GM19395 (cell line): ENCODE measurements at regions not wholly inside any gene's neighbourhood (a gene's known extent, or its start where the extent isn't known, plus 50 kb on each side); places are given as distances from the start of the nearest gene placed in this dataset.
"Not testable (repeated sequence)": the region's sequence is repeated elsewhere in the genome, so short reads cannot be mapped to it uniquely, and the experiment has no call there.

Experiments
- ATAC-seq: cut with Tn5 transposase; IDR thresholded peaks from one replicate; pipeline ENCODE4 v1.9.1; 2021; ENCODE audit warnings: mild to moderate bottlenecking, moderate library complexity; ENCODE audit not compliant: unreplicated experiment

DNA sequence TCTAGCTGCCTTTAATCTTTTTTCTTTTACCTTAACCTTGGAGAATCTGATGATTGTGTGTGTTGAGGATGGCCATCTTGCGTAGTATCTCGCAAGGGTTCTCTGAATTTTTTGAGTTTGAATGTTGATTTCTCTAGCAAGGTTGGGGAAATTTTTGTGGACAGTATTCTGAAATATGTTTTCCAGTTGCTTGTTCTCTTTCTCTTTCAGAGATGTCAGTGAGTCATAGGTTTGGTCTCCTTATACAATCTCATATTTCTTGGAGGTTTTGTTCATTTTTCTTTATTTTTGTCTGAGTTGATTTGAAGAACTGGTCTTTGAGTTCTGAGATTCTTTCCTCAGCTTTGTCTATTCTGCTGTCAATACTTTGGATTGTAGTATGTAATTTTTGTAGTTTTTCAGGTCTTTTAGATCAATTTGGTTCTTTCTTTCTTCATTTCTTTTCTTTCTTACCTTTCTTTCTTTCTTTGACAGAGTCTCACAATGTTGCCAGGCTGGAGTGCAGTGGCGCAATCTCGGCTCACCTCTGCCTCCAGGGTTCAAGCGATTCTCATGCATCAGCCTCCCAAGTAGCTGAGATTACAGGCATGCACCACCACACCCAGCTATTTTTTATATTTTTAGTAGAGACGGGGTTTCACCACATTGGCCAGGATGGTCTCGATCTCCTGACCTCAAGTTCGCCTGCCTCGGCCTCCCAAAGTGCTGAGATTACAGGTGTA, 366.4 kb upstream of the RASGRP1 start:
- no peak for ATAC-seq

DNA sequence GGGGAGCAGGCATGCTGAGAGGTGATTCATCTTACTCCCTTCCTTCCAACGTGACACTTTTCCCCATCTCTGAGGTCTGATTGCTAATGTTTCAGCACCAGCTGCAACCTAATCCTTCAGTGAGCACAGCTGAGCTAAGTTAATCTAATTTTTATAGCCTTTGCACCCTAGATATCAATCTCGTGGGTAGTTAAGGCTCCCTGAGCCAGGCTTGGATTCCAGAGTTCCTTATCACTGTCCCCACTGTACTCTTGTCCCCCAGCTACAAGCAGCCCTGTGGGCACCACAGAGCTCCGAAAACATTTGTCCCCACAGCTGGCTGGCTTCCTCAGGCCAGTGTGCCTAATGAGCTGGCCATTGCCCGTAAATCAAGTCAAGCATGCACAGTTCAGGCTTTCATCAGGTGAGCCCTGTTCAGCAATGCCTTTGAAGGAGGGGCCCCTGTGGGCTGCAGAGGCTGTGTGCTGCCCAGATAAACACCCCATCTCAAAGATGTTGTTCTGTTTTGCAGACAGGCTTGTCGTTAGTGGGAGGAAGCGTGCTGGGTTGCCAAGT, 376.9 kb upstream of the RASGRP1 start:
- ATAC-seq = no peak

DNA sequence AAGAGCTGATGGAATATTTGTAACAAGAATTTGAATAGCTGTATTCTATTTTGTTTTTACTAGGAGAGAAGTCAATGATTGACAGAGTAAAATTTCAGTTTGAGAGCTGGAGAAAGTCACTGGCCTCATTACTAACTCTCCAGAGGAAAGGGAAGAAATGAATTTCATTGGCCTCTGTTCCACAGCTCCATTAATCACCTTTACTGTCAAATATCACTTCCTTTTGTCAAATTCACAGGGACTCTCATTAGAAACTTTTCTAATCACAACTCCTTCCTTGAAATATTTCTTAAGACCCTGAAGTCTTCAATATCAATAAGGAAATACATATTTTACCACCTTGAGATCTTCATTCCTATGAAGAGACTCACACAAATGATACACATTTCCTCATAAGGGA, 379.9 kb upstream of the RASGRP1 start:
- ATAC-seq = no peak

DNA sequence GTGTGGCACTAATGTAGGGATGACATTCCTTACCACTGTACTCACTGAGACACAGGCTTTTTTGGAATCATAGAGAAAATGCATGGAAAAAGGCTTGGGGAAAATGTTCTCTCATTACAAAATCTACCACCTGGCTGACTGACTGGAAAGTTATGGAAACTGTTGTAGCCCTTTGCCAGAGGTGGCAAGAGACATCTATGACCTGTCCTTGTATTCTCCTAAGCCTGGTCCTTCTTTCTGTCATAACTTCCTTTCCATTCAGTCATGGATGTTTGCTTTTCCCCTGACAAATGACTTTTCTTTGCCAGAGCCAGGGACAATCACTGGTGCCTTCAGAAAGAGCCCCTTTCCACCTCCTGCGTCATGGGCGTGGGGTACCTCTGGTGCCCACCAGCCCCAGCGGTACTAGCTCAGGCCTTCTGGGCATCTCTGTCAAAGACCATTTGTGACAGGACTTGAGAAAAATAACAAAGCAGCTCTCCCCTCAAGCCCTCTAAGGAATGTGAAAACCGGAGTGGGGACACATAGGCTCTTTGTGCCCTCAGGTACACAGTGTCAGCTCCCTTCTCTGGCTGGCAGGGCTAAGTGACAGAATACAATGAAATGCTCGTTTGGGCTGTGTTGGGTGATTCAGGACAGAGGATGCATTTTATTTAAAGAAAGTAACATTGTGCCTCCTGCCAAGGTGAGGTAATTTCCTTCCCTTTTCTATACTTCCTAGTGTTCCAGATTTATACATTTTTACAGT, 381.1 kb upstream of the RASGRP1 start:
- ATAC-seq = no peak

DNA sequence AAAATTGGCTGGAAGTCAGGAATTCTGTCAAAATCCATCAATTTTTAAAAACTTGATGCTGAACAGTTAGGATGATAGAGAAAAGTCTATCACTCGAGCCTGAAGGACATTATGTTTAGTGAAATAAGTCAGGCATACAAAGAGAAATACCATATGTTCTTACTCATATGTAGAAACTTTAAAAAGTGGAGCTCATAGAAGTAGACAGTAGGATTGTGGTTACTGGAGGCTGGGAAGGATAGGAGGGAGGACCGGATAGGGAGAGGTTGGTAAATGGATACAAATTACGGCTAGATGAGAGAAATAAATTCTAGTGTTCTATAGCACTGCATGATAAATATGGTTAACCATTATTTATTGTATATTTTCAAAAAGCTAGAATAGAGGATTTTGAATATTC, 389.5 kb upstream of the RASGRP1 start:
- no peak for ATAC-seq

DNA sequence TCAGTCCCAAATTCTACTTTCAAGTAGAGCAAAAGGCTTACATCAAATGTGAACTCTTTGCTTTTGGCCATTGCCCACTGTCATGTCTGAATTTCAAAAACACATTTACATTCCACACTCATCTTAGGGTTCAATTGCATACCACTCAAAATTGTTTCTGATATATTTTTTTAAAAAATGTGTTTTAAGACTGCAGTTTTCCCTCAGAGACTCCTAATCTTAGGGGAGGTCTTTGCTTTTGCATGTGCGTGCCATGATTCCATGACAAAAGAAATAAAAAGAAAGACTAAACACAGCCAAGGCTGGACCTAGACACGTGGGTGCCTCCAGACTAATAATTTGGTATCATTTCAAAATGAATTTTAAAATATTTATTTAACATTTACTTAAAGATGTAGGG, 396.8 kb upstream of the RASGRP1 start:
- ATAC-seq = no peak

DNA sequence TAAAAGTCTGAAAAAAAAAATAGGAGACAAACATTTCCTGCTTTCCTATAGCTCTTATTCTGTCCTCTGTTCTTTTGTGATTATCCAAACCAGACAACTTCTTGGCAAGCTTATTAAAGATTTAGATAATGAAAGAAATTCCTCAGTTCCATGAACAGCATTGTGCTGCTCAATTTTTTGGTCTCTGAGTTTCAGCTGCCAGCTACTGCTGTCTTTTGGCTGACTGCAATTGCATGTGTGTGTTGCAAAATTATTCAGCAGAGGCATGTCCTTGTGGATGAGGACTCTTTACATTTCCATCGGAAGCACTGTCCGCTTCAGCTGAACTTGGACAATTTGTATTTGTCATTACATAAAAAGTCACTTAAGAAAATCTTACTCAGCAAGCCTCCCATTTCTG, 397.3 kb upstream of the RASGRP1 start:
- ATAC-seq = no peak

DNA sequence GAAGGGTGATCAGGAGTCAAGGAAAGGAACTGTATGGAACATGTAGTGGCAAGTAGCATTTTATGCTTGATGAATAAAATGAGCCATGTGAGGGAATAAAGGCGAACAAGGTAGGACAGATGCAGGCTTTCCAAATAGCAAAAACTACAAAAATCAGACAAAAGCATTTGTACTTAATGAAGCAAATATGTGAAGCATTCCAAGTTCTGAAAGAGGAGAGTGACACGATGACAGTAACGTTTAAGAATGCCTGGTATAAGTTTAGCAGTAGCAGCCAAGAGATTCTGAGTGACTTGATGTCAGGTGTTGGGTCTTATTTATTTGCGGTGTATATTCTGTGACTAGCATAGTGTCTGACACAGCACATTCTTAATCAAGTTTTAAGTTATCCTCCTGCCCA, 408.2 kb upstream of the RASGRP1 start:
- no peak for ATAC-seq

DNA sequence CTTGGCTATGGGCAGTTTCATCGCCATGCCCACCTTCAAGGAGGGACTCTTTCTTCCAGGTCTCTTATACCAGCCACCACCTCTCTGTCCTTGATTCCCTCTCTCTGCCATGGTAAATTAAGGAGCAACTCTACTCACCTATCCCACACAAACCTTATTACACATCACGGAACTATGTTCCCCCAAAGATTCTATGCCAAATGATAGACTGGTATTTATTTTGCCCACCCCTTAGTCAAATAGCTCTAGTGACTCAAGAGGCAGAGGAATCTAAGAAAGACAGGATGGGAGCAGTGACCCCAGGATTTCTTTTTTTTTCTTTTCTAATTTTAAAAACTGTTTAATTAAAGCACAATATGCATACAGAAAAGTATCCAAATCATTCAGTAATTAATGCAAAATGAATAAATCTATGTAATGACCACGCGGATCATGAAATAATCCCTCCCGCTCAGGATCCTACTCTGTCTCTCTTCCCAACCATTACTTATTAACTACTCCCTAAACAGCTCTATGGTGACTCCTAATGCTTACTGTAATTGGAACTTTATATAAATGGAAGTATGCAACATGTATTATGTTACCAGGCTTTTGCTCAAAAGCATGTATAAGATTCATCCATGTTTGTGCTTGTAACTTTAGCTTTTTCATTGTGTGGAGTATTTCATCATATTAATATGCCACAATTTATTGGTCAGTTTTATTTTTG, 410.8 kb upstream of the RASGRP1 start:
- no peak for ATAC-seq

DNA sequence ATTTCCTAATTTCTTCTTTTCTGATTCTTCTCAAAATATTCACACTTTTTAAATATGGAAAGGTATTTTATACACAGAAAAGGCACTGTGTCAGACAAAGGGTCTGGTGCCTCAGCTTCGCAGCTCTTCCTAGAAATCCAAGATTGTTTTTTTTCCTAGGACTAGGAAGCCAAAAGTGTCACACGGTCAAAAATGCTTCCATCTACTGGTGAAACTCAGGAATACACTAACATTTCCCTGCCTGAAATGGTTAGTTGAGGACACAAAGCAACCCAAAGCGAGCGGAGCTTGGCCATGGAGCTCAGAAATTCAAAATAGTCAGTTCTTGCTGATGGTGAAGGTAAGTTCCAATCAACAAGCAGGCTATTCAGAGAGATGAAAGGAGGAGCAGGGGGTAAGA, 426.5 kb upstream of the RASGRP1 start:
- no peak for ATAC-seq

DNA sequence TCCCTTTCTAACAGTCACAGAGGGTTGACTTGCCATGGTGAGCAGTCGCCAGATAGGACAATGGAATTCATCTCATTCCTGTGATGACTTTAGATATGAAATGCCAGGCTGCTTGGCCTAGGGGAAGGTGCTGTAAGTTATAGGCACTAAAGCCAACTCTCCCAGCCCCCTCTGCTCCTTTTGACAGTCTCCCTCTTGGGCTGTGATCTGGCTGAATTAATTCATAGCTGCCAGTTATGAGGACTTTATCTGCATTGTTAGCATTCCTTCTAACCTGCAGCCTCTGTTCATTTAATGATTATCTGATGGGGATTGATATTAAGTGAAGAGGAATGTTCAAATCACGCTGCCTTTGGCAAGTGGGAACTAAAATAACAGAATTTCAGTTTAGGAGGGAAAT, 427.1 kb upstream of the RASGRP1 start:
- no peak for ATAC-seq

DNA sequence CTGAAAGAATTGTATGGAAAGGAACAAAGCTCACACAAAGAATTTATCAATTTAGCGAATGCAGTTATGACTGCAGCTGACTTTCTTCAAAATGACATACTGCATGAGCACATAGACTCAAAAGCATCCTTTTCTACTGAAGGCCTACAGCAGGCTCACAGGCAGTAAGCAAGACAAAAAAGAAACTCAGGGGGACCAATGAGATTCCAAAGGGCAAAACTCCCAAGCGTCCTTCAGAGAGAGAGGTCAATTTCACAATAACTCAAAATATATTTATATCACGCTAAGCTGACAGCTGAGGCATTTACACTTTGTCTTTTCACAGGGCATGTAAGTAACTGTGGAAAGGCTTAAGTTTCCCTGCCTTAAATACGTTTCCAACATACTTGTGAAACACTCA, 427.9 kb upstream of the RASGRP1 start:
- ATAC-seq = no peak

DNA sequence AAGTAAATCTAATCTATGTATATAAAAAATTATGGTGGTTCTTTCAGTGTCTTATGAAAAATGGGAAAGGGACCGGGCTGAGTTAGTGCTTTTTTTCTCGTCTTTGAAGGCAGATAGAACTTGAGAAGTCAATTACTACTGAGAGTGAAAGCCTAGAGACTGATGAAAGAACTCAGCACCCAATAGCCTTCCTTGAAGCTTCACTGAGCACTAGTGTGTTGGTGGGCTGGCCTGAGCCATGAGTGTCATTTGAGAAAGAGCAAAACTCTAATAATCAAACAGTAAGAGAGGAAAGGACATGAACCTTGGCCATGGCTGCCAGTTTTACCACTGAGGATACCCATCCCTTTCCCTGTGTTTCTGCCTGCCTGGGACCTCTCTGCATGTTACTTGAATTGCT, 428.3 kb upstream of the RASGRP1 start:
- ATAC-seq = no peak

DNA sequence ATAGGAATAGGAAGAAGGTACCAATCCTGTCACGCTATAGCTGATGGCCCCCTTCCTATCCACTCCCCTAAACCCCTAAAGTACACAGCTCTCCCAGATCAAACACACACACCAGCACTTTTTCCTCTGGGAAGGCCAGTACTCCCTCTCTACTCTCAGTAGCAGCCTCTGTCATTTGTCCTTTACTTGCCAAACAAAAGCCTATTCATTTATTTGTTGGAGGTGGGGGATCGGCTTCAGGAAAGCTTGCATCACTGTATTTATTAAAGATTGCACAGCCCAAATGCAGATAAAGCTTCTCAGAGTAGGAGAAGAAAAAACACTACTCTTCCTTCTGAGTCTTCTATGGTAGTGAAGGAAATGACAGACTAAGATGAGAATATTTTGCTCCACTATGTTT, 429.7 kb upstream of the RASGRP1 start:
- no peak for ATAC-seq

DNA sequence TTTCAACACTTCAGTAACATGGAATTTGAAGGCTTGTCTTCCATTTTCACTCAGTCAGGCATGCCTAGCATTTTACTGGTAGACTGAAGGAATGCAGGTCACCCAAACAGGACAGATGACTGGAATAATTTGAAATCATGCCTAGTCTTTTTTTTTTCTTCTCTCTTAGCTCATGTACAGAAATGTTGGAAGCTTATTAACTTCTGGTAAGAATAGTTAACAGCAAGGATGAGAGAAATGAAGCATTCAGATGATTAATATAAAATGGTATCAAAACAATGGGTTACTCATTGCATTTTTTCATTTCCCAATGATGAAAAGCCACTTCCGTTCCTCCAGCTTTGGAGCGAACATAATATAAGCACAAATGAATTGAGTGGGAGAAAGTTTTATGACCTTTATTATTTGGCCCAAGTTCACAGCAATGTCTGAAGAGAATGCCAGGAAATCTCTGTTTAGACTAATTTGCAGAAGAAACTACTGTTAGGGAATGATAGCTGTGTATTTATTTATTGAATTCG, 431.6 kb upstream of the RASGRP1 start:
- no peak for ATAC-seq

DNA sequence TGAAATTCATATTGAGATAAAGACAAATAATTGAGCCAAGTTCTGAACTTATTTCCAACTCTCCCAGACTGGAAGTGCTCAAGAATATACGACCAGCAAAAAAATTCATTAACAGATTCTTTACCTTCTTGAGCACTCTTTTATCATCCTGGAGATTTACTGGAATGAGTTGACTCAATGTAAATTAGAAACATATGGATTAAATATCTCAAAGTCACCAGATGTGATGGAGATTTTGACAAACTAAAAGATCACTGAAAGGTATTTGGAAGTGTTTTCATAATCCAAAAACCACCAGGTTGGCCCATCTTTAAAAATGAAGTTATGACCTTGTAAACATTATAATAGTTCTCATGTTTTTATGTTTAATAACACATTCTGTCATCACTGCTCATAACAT, 433.2 kb upstream of the RASGRP1 start:
- ATAC-seq = no peak

DNA sequence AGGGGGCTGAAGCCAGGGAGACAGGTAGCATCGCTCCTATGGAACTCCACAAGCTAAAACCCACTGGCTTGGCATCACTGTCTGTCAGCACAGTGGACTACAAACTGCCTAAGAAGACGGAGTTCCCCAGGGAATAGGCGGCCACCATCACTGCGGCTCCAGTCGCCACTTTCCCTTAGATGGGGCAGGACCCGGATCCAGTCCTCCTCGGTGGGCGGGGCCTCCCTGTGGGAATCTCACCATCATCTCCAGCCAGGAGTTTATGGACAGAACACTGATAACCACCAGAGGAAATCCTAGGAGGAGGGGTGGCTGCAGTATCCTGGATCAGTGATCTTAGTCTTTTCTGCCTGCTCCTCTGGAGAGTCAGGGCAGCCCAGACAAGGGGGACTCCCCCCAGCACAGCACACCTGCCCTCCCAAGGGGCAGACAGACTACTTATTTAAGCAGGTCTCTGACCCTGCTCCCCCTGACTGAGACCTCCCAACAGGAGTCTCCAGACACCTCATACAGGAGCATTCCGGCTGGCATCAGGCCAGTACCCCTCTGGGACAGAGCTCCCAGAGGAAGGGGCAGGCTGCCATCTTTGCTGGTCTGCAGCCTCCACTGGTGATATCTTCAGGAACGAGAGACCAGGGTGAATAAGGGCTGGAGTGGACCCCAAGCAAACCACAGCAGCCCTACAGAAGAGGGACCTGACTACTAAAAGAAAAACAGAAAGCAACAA, 435.6 kb upstream of the RASGRP1 start:
- ATAC-seq = no peak

DNA sequence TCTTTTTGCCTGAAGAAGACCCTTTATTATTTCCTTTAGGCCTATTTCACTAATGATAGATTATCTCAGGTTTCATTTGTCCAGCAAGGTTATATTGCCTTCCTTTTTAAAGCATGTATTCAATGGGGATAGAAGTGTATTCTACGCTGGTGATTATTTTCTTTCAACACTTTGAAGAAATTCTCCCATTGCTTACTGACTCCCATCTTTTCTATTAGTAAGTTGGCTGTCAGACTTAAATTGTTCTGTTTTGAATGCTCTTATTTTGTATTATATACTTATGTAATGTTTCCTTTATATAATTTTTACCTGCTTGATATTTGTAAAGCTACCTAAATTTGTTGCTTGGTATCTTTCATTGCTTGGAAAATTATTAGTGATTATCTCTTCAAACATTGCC, 445.1 kb upstream of the RASGRP1 start:
- ATAC-seq = no peak

DNA sequence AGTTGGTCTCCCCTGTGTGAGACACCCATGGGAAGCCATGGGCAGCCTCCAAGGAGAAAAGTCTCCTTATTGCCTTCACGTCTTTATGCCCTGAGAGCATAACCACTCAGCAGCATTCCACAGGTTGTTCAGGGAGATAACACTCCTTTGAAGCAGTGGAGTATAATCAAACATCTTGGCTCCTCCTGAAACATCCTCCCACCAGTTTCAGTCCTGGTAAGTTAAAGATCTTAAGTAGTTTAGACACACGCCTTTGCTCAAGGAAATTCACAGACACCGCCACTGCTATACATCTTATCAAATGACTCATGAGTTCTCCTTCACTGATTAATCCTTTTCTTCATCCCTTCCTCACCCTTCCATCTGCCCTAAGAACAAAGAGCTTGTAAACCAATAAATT, 446.5 kb upstream of the RASGRP1 start:
- ATAC-seq = not testable (repeated sequence)

DNA sequence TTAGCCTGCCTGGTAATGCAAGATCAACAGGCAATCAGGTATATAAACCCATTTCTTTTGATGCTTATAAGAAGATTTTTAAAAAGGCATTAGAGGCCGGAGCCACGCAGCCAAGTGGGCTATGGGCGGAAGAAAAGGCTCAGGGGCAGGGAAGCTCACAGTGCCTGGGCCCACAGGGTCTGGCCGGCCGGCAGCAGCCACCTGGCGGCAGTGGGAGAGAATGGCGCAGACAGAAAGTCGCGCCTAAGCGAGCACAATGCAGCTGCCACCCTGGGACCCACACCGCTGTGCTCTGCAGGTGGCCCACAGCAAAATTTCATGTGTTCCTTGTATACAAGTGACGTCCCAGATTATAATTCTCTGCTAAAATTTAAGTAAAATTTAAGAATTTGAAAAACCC, 448.6 kb upstream of the RASGRP1 start:
- ATAC-seq = no peak

DNA sequence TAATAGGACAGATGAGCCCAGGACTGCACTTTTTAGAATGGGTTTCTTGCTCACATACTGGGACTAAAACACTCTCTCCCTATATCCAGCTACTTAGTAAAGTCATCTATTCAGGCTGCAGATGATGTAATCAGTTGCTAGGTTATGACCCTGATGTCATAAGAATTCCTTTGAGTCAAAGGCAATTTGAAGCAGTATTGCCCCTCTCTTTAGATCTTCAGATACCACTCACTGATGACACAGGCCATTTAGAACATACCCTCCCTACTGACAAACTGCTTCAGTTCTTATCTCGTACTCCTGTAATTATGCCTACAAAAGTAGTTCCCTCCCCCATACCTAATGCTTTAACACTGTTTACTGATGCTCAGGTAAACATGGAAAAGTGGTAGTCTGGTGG, 450.1 kb upstream of the RASGRP1 start:
- no peak for ATAC-seq
